HG03432 (cell line): ENCODE measurements at regions not wholly inside any gene's neighbourhood (a gene's known extent, or its start where the extent isn't known, plus 50 kb on each side); places are given as distances from the start of the nearest gene placed in this dataset.
A peak's percentile ranks its signal among the peaks of the same experiment; 100 is the strongest.
"Not testable (repeated sequence)": the region's sequence is repeated elsewhere in the genome, so short reads cannot be mapped to it uniquely, and the experiment has no call there.

Experiments
- ATAC-seq: cut with Tn5 transposase; IDR thresholded peaks from one replicate; pipeline ENCODE4 v1.9.1; 2021; ENCODE audit warnings: mild to moderate bottlenecking, moderate library complexity; ENCODE audit not compliant: unreplicated experiment

- no peak for ATAC-seq
Measured at GRCh38 chr22:22122348-22123117, 122.1 kb upstream of the VPREB1 start.

GRCh38 chr22:22121445-22121844 lies 123.1 kb upstream of the VPREB1 start:
- ATAC-seq: no peak

- no peak for ATAC-seq
Measured at GRCh38 chr22:22120160-22120559, 124.4 kb upstream of the VPREB1 start.

- ATAC-seq: no peak
Measured at GRCh38 chr22:22118987-22119386, 125.6 kb upstream of the VPREB1 start.

- not testable (repeated sequence) for ATAC-seq
Measured at GRCh38 chr22:22117864-22118544, 126.6 kb upstream of the VPREB1 start.

- not testable (repeated sequence) for ATAC-seq
Measured at GRCh38 chr22:22116997-22117770, 127.4 kb upstream of the VPREB1 start.

GRCh38 chr22:22113701-22114100 lies 130.9 kb upstream of the VPREB1 start:
- no peak for ATAC-seq

- no peak for ATAC-seq
Measured at GRCh38 chr22:22112533-22113294, 130.1 kb upstream of the TOP3B start.

GRCh38 chr22:22111983-22112382 lies 129.4 kb upstream of the TOP3B start:
- no peak for ATAC-seq

- peak; percentile 75 for ATAC-seq
Measured at GRCh38 chr22:22111267-22111751, 128.7 kb upstream of the TOP3B start.

GRCh38 chr22:22110548-22111266 lies 128.1 kb upstream of the TOP3B start:
- peak; percentile 92 for ATAC-seq

GRCh38 chr22:22109693-22110466 lies 127.3 kb upstream of the TOP3B start:
- no peak for ATAC-seq

GRCh38 chr22:22106855-22107254 lies 124.3 kb upstream of the TOP3B start:
- no peak for ATAC-seq

- no peak for ATAC-seq
Measured at GRCh38 chr22:22105364-22105763, 122.8 kb upstream of the TOP3B start.

GRCh38 chr22:22103078-22103875 lies 120.7 kb upstream of the TOP3B start:
- ATAC-seq: no peak

- no peak for ATAC-seq
Measured at GRCh38 chr22:22099833-22100812, 117.5 kb upstream of the TOP3B start.

- peak; percentile 65 for ATAC-seq
Measured at GRCh38 chr22:22099194-22099486, 116.6 kb upstream of the TOP3B start.
